ENCODE measurements at regions not wholly inside any gene's neighbourhood (a gene's known extent, or its start where the extent isn't known, plus 50 kb on each side); places are given as distances from the start of the nearest gene placed in this dataset.
A peak's percentile ranks its signal among the peaks of the same experiment; 100 is the strongest.

- 97 to 100% methylated on average over 1 of the region's 1 CpG for WGBS, 2 donors
- DNase-seq (no peak), ATAC-seq (no peak)
- Histone ChIP-seq H3K27me3 (no peaks in the 10 kb centered on the region), H3K4me3 (no peak overlapping the region), H3K27ac (peak overlapping the region in 4 of 10 donors; percentile 42 to 72 (median 62)), H3K36me3 (no peaks in the 10 kb centered on the region), H3K4me1 (peaks cover 0 to 30% (median 17%) of the 10 kb centered on the region in 9 donors), H3K9me3 (no peaks in the 10 kb centered on the region)
- no peak for TF ChIP-seq CTCF (IDR thresholded peaks at IDR 0.05)
- intact Hi-C loops (cut with DNase I) = no loop called here
Observed at GRCh38 chr5:148905541-148905940, 79.1 kb downstream of the ADRB2 start.

GRCh38 chr5:148906968-148907367 lies 80.6 kb downstream of the ADRB2 start:
- H3K27ac ChIP-seq = no peak overlapping the region
- intact Hi-C loops (cut with DNase I) = no loop called here
- no peaks in the 10 kb centered on the region for H3K36me3 ChIP-seq
- no peak overlapping the region for H3K4me3 ChIP-seq
- DNase-seq (no peak), ATAC-seq (no peak)
- H3K4me1 ChIP-seq = peaks cover 0 to 30% (median 17%) of the 10 kb centered on the region in 9 donors
- no peak for TF ChIP-seq CTCF (IDR thresholded peaks at IDR 0.05)
- no peaks in the 10 kb centered on the region for H3K9me3 ChIP-seq
- WGBS, 2 donors = 85 to 88% methylated on average over 3 of the region's 3 CpGs
- no peaks in the 10 kb centered on the region for H3K27me3 ChIP-seq

- Histone ChIP-seq H3K9me3 (no peaks in the 10 kb centered on the region), H3K4me1 (peaks cover 0 to 37% (median 16%) of the 10 kb centered on the region in 9 donors), H3K27ac (no peak overlapping the region), H3K36me3 (no peaks in the 10 kb centered on the region), H3K4me3 (no peak overlapping the region), H3K27me3 (no peaks in the 10 kb centered on the region)
- 69 to 71% methylated on average over 4 of the region's 4 CpGs for WGBS, 2 donors
- DNase-seq (no peak), ATAC-seq (no peak)
- intact Hi-C loops (cut with DNase I) = no loop called here
- TF ChIP-seq CTCF (IDR thresholded peaks at IDR 0.05) = no peak
Observed at GRCh38 chr5:148909040-148909439, 82.6 kb downstream of the ADRB2 start.

- no peak overlapping the region for H3K27ac ChIP-seq
- WGBS, 2 donors = 90 to 98% methylated on average over 1 of the region's 1 CpG
- H3K9me3 ChIP-seq = no peaks in the 10 kb centered on the region
- H3K27me3 ChIP-seq = no peaks in the 10 kb centered on the region
- peaks cover 0 to 33% (median 18%) of the 10 kb centered on the region in 9 donors for H3K4me1 ChIP-seq
- intact Hi-C loops (cut with DNase I) = loop anchor here in 1 of 10 donors (5.0 kb wide), 1 partner anchor 43 kb away; no protein-coding TSS in a partner anchor
- DNase-seq (no peak), ATAC-seq (no peak)
- no peak for TF ChIP-seq CTCF (IDR thresholded peaks at IDR 0.05)
- no peaks in the 10 kb centered on the region for H3K36me3 ChIP-seq
- H3K4me3 ChIP-seq = no peak overlapping the region
Observed at GRCh38 chr5:148909766-148910165, 83.4 kb downstream of the ADRB2 start.

Data from heart right ventricle (tissue), 16 donors.